ENCODE measurements at regions not wholly inside any gene's neighbourhood (a gene's known extent, or its start where the extent isn't known, plus 50 kb on each side); places are given as distances from the start of the nearest gene placed in this dataset.

- TF ChIP-seq CTCF (IDR thresholded peaks at IDR 0.05): no peak
- no peak for TF ChIP-seq POLR2A (IDR thresholded peaks at IDR 0.05)
These were observed 78.5 kb upstream of the ADAMTS5 start for GRCh38 chr21:27045281-27045985.
